ENCODE measurements at regions not wholly inside any gene's neighbourhood (a gene's known extent, or its start where the extent isn't known, plus 50 kb on each side); places are given as distances from the start of the nearest gene placed in this dataset.

DNA sequence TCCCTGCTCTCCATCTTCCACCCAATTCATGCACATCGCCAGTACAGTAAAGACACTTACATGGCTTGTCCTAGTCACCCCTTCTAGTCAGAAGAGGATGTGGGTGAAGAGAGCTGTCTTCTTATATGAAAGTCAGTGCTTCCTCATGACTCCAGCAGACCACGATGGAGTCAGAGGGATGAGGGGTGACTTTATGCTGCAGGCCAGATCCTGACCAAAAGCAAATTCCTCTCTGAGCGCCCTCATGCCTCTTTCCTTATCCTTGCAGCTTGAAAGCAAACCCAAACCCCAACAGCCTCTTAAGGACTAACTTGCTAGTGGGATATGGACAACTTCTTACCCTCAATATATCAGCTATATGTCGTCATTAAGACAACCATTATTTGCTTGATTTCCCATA is 348.2 kb upstream of the DUSP10 start:
- no peak for DNase-seq
- Histone ChIP-seq H3K9ac (ENCODE audit: extremely low read depth, insufficient read length, low read length) (no peak overlapping the region), H3K9me3 (ENCODE audit: control insufficient read depth, low read depth, low read length) (no peaks in the 10 kb centered on the region), H3K14ac (ENCODE audit: insufficient read depth, low read length) (no peak overlapping the region), H4K8ac (replicated peaks; ENCODE audit: insufficient read length, low read depth, low read length) (no peak overlapping the region), H2AFZ (ENCODE audit: low read length) (no peak overlapping the region), H3K4ac (ENCODE audit: low read depth, low read length) (no peak overlapping the region), H3K79me2 (ENCODE audit: insufficient read depth, low read length) (no peaks in the 10 kb centered on the region), H2BK20ac (ENCODE audit: low read depth, low read length, poor library complexity, severe bottlenecking) (no peak overlapping the region), H2AK5ac (ENCODE audit: insufficient read length, low read length) (no peak overlapping the region), H2BK120ac (ENCODE audit: low read depth, low read length, poor library complexity, severe bottlenecking) (no peak overlapping the region), H3K27me3 (ENCODE audit: insufficient read depth, low read length) (no peaks in the 10 kb centered on the region), H3K79me1 (ENCODE audit: insufficient read depth, low read depth, low read length, poor library complexity, severe bottlenecking) (no peaks in the 10 kb centered on the region), H3K23ac (ENCODE audit: insufficient read length, low read depth, low read length) (no peak overlapping the region), H3K27ac (ENCODE audit: insufficient read length, low read depth, low read length) (no peak overlapping the region), H2BK15ac (ENCODE audit: low read depth, low read length) (no peak overlapping the region), H3K23me2 (ENCODE audit: insufficient read length, low read depth, low read length, poor library complexity, severe bottlenecking) (no peaks in the 10 kb centered on the region), H4K91ac (ENCODE audit: insufficient read length, low read depth, low read length) (no peak overlapping the region), H2BK5ac (ENCODE audit: insufficient read length, low read length) (no peak overlapping the region), H3K18ac (ENCODE audit: insufficient read length, low read depth, low read length) (no peak overlapping the region), H2BK12ac (ENCODE audit: insufficient read length, low read depth, low read length) (no peak overlapping the region), H3K4me2 (ENCODE audit: insufficient read depth, insufficient read length, low read length) (no peak overlapping the region), H3K4me1 (ENCODE audit: insufficient read depth, low read length) (no peaks in the 10 kb centered on the region), H4K20me1 (ENCODE audit: control insufficient read depth, insufficient read depth, insufficient read length) (no peaks in the 10 kb centered on the region), H3T11ph (ENCODE audit: low read length) (no peak overlapping the region), H4K5ac (ENCODE audit: insufficient read length, low read depth, low read length) (no peak overlapping the region), H3K56ac (ENCODE audit: insufficient read length, low read depth, low read length) (no peak overlapping the region)
- Mint-ChIP-seq H3K27me3 (ENCODE audit: low read depth) (no peaks in the 10 kb centered on the region), H3K9me3 (0 out of 5 replicates have a peak, but pooled peaks cover 0 to under 1% of the 10 kb centered on the region in 2 experiments), H3K36me3 (ENCODE audit: insufficient read depth in 1 of 3, low read depth in 3 of 3) (peaks cover 0 to under 1% (median 0%) of the 10 kb centered on the region in 3 experiments; a peak in 2 of 7 replicates), H3K4me1 (no peaks in the 10 kb centered on the region), H3K4me3 (no peak overlapping the region), H3K27ac (no peak overlapping the region)
- TF ChIP-seq CTCF (conservative IDR thresholded peaks at IDR 0.05): no peak
- no CpG with 5 or more reads among the region's 4 CpGs for WGBS (ENCODE audit: extremely low coverage, insufficient read length, low lambda C conversion rate)
